ENCODE measurements at regions not wholly inside any gene's neighbourhood (a gene's known extent, or its start where the extent isn't known, plus 50 kb on each side); places are given as distances from the start of the nearest gene placed in this dataset.

- no peaks in the 10 kb centered on the region for H3K4me1 Mint-ChIP-seq (ENCODE audit: low read depth, unreplicated experiment)
- H3K36me3 Mint-ChIP-seq (ENCODE audit: insufficient read depth, unreplicated experiment) = no peaks in the 10 kb centered on the region
- no peak for DNase-seq
- H3K9me3 ChIP-seq = no peaks in the 10 kb centered on the region
- H3K4me3 ChIP-seq (ENCODE audit: low read depth, low read length) = no peak overlapping the region
- CTCF ChIA-PET = no interaction called here
- peaks cover 2% of the 10 kb centered on the region for H3K27me3 Mint-ChIP-seq (ENCODE audit: insufficient read depth, unreplicated experiment)
- no peak overlapping the region for H3K4me3 Mint-ChIP-seq (ENCODE audit: unreplicated experiment)
- no peak for TF ChIP-seq CTCF (IDR thresholded peaks at IDR 0.05; ENCODE audit: insufficient read depth in 1 of 2, low read depth in 1 of 2, low read length in 1 of 2, severe bottlenecking in 1 of 2, unreplicated experiment in 1 of 2)
- H3K4me1 ChIP-seq = no peaks in the 10 kb centered on the region
- no TSS peak for BruUV-seq (replicated peaks)
- no peaks in the 10 kb centered on the region for H3K9me3 Mint-ChIP-seq (ENCODE audit: unreplicated experiment)
- intact Hi-C loops (cut with micrococcal nuclease; ENCODE audit: unreplicated experiment) = no loop called here
- no peaks in the 10 kb centered on the region for H3K36me3 ChIP-seq (ENCODE audit: control insufficient read depth, insufficient read depth, low read length)
- POLR2A ChIA-PET = no interaction called here
- H3K27ac Mint-ChIP-seq (ENCODE audit: unreplicated experiment) = no peak overlapping the region
- H3K27me3 ChIP-seq (replicated peaks; ENCODE audit: control insufficient read depth, insufficient read depth, low read length) = no peaks in the 10 kb centered on the region
Observed at GRCh38 chr2:3940661-3941060, 237.3 kb downstream of the DCDC2C start.

- ChIA-PET CTCF (no interaction called here), POLR2A (no interaction called here)
- H3K27me3 Mint-ChIP-seq (ENCODE audit: insufficient read depth, unreplicated experiment) = peaks cover 8% of the 10 kb centered on the region
- H3K4me1 Mint-ChIP-seq (ENCODE audit: low read depth, unreplicated experiment) = no peaks in the 10 kb centered on the region
- Histone ChIP-seq H3K4me1 (no peaks in the 10 kb centered on the region), H3K4me3 (ENCODE audit: low read depth, low read length) (no peak overlapping the region), H3K9me3 (no peaks in the 10 kb centered on the region), H3K36me3 (ENCODE audit: control insufficient read depth, insufficient read depth, low read length) (no peaks in the 10 kb centered on the region), H3K27me3 (replicated peaks; ENCODE audit: control insufficient read depth, insufficient read depth, low read length) (no peaks in the 10 kb centered on the region)
- no peak for TF ChIP-seq CTCF (IDR thresholded peaks at IDR 0.05; ENCODE audit: insufficient read depth in 1 of 2, low read depth in 1 of 2, low read length in 1 of 2, severe bottlenecking in 1 of 2, unreplicated experiment in 1 of 2)
- intact Hi-C loops (cut with micrococcal nuclease; ENCODE audit: unreplicated experiment) = no loop called here
- BruUV-seq (replicated peaks) = no TSS peak
- no peak for DNase-seq
- no peaks in the 10 kb centered on the region for H3K36me3 Mint-ChIP-seq (ENCODE audit: insufficient read depth, unreplicated experiment)
- no peak overlapping the region for H3K27ac Mint-ChIP-seq (ENCODE audit: unreplicated experiment)
- H3K9me3 Mint-ChIP-seq (ENCODE audit: unreplicated experiment) = no peaks in the 10 kb centered on the region
- H3K4me3 Mint-ChIP-seq (ENCODE audit: unreplicated experiment) = no peak overlapping the region
Observed at GRCh38 chr2:3942841-3943240, 239.5 kb downstream of the DCDC2C start.

DNA sequence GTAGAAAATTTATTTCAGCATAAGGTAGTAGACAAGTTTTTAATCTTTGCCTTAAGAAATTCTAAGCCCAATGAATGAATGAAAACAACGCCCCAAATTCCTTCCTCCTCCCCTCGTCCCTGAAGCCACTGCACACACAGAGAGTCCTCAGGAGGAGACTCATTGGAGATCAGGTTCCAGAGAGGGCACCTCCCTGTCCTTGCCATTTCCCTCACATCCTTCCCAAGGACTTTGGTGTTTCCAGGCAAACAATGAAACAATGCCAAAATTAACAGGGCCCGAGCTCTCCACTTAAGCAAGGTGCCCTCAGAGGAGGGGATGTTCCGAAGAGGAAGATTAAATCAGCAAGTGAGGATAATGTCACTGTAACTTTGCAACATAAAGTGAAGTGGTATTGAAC, 240.7 kb downstream of the DCDC2C start:
- no peak overlapping the region for H3K4me3 ChIP-seq (ENCODE audit: low read depth, low read length)
- intact Hi-C loops (cut with micrococcal nuclease; ENCODE audit: unreplicated experiment) = no loop called here
- TF ChIP-seq CTCF (IDR thresholded peaks at IDR 0.05; ENCODE audit: insufficient read depth in 1 of 2, low read depth in 1 of 2, low read length in 1 of 2, severe bottlenecking in 1 of 2, unreplicated experiment in 1 of 2) = no peak
- Mint-ChIP-seq H3K27me3 (ENCODE audit: insufficient read depth, unreplicated experiment) (peaks cover 11% of the 10 kb centered on the region), H3K4me3 (ENCODE audit: unreplicated experiment) (no peak overlapping the region), H3K36me3 (ENCODE audit: insufficient read depth, unreplicated experiment) (no peaks in the 10 kb centered on the region), H3K27ac (ENCODE audit: unreplicated experiment) (no peak overlapping the region), H3K9me3 (ENCODE audit: unreplicated experiment) (no peaks in the 10 kb centered on the region), H3K4me1 (ENCODE audit: low read depth, unreplicated experiment) (no peaks in the 10 kb centered on the region)
- ChIA-PET POLR2A (no interaction called here), CTCF (no interaction called here)
- no TSS peak for BruUV-seq (replicated peaks)
- no peaks in the 10 kb centered on the region for H3K36me3 ChIP-seq (ENCODE audit: control insufficient read depth, insufficient read depth, low read length)
- no peak for DNase-seq
- no peaks in the 10 kb centered on the region for H3K27me3 ChIP-seq (replicated peaks; ENCODE audit: control insufficient read depth, insufficient read depth, low read length)
- no peaks in the 10 kb centered on the region for H3K4me1 ChIP-seq
- H3K9me3 ChIP-seq = no peaks in the 10 kb centered on the region

Data from Caco-2 (cell line).